ENCODE measurements at regions not wholly inside any gene's neighbourhood (a gene's known extent, or its start where the extent isn't known, plus 50 kb on each side); places are given as distances from the start of the nearest gene placed in this dataset.

GRCh38 chr6:134381959-134382358 lies 64.0 kb upstream of the SGK1 start:
- TF ChIP-seq CTCF (IDR thresholded peaks at IDR 0.05) (no peak), POLR2AphosphoS5 (IDR thresholded peaks at IDR 0.05) (no peak), POLR2A (IDR thresholded peaks at IDR 0.05) (no peak)
- 32% methylated on average over 5 of the region's 5 CpGs for WGBS
- H3K36me3 ChIP-seq, result no peaks in the 10 kb centered on the region
- no peak for DNase-seq (ENCODE audit: low spot score)
- no peak overlapping the region for H3K4me3 ChIP-seq
- H3K4me1 ChIP-seq (replicated peaks), result peaks cover 6% of the 10 kb centered on the region
- H3K27me3 ChIP-seq (replicated peaks; ENCODE audit: insufficient read depth), result no peaks in the 10 kb centered on the region
- no peak overlapping the region for H3K27ac ChIP-seq
- H3K9me3 ChIP-seq, result no peaks in the 10 kb centered on the region
- intact Hi-C loops (cut with DNase I), result no loop called here

- TF ChIP-seq CTCF (IDR thresholded peaks at IDR 0.05) (no peak), POLR2A (IDR thresholded peaks at IDR 0.05) (no peak), POLR2AphosphoS5 (IDR thresholded peaks at IDR 0.05) (no peak)
- intact Hi-C loops (cut with DNase I), result no loop called here
- WGBS, result 51% methylated on average over 1 of the region's 1 CpG
- Histone ChIP-seq H3K9me3 (no peaks in the 10 kb centered on the region), H3K27ac (peak overlapping the region; percentile 16 to 36), H3K27me3 (replicated peaks; ENCODE audit: insufficient read depth) (no peaks in the 10 kb centered on the region), H3K4me1 (replicated peaks) (peaks cover 6% of the 10 kb centered on the region), H3K4me3 (no peak overlapping the region), H3K36me3 (no peaks in the 10 kb centered on the region)
- DNase-seq (ENCODE audit: low spot score), result no peak
Measured at GRCh38 chr6:134379599-134379998, 61.7 kb upstream of the SGK1 start.

GRCh38 chr6:134379076-134379475 lies 61.2 kb upstream of the SGK1 start:
- Histone ChIP-seq H3K4me3 (no peak overlapping the region), H3K27me3 (replicated peaks; ENCODE audit: insufficient read depth) (no peaks in the 10 kb centered on the region), H3K36me3 (no peaks in the 10 kb centered on the region), H3K4me1 (replicated peaks) (peaks cover 6% of the 10 kb centered on the region), H3K9me3 (no peaks in the 10 kb centered on the region), H3K27ac (peak overlapping the region; percentile 16 to 36)
- 41% methylated on average over 5 of the region's 5 CpGs for WGBS
- peak; percentile 76 for DNase-seq (ENCODE audit: low spot score)
- TF ChIP-seq POLR2AphosphoS5 (IDR thresholded peaks at IDR 0.05) (peak; percentile 72), POLR2A (IDR thresholded peaks at IDR 0.05) (no peak)
- intact Hi-C loops (cut with DNase I), result no loop called here

GRCh38 chr6:134378426-134378825 lies 60.5 kb upstream of the SGK1 start:
- Histone ChIP-seq H3K36me3 (no peaks in the 10 kb centered on the region), H3K4me1 (replicated peaks) (peaks cover 6% of the 10 kb centered on the region), H3K4me3 (no peak overlapping the region), H3K27ac (no peak overlapping the region), H3K9me3 (no peaks in the 10 kb centered on the region), H3K27me3 (replicated peaks; ENCODE audit: insufficient read depth) (no peaks in the 10 kb centered on the region)
- no peak for DNase-seq (ENCODE audit: low spot score)
- WGBS, result 78% methylated on average over 1 of the region's 1 CpG
- no peak for TF ChIP-seq POLR2AphosphoS5 (IDR thresholded peaks at IDR 0.05)
- TF ChIP-seq POLR2A (IDR thresholded peaks at IDR 0.05), result no peak
- intact Hi-C loops (cut with DNase I), result no loop called here

- no peak overlapping the region for H3K27ac ChIP-seq
- H3K36me3 ChIP-seq, result no peaks in the 10 kb centered on the region
- intact Hi-C loops (cut with DNase I), result no loop called here
- peaks cover 6% of the 10 kb centered on the region for H3K4me1 ChIP-seq (replicated peaks)
- no peak overlapping the region for H3K4me3 ChIP-seq
- no peaks in the 10 kb centered on the region for H3K9me3 ChIP-seq
- 97% methylated on average over 3 of the region's 3 CpGs for WGBS
- DNase-seq (ENCODE audit: low spot score), result no peak
- H3K27me3 ChIP-seq (replicated peaks; ENCODE audit: insufficient read depth), result no peaks in the 10 kb centered on the region
- TF ChIP-seq POLR2AphosphoS5 (IDR thresholded peaks at IDR 0.05), result no peak
- TF ChIP-seq CTCF (IDR thresholded peaks at IDR 0.05), result no peak
- TF ChIP-seq POLR2A (IDR thresholded peaks at IDR 0.05), result no peak
Measured at GRCh38 chr6:134376785-134377184, 58.9 kb upstream of the SGK1 start.

- no peak for DNase-seq (ENCODE audit: low spot score)
- no peaks in the 10 kb centered on the region for H3K9me3 ChIP-seq
- H3K36me3 ChIP-seq, result no peaks in the 10 kb centered on the region
- peaks cover 6% of the 10 kb centered on the region for H3K4me1 ChIP-seq (replicated peaks)
- H3K27ac ChIP-seq, result no peak overlapping the region
- H3K4me3 ChIP-seq, result no peak overlapping the region
- no peaks in the 10 kb centered on the region for H3K27me3 ChIP-seq (replicated peaks; ENCODE audit: insufficient read depth)
- TF ChIP-seq POLR2AphosphoS5 (IDR thresholded peaks at IDR 0.05) (no peak), CTCF (IDR thresholded peaks at IDR 0.05) (no peak), POLR2A (IDR thresholded peaks at IDR 0.05) (no peak)
- WGBS, result 95% methylated on average over 4 of the region's 4 CpGs
- intact Hi-C loops (cut with DNase I), result no loop called here
Measured at GRCh38 chr6:134375220-134375580, 57.3 kb upstream of the SGK1 start.

Measured in prostate gland (tissue), 2 donors.